IPS-20b (cell line): ENCODE measurements at regions not wholly inside any gene's neighbourhood (a gene's known extent, or its start where the extent isn't known, plus 50 kb on each side); places are given as distances from the start of the nearest gene placed in this dataset.
"Not testable (repeated sequence)": the region's sequence is repeated elsewhere in the genome, so short reads cannot be mapped to it uniquely, and the experiment has no call there.

Source experiments
- H3K27ac ChIP-seq: one replicate; pipeline ENCODE4 v1.5.1; 2013; ENCODE audit warnings: low read length
- H3K27me3 ChIP-seq: 2 replicates; pipeline ENCODE4 v1.6.1; 2013; ENCODE audit warnings: mild to moderate bottlenecking, low read length, inconsistent platforms; ENCODE audit not compliant: insufficient read depth
- H3K36me3 ChIP-seq: 2 replicates; pipeline ENCODE4 v1.6.1; 2013; ENCODE audit warnings: low read depth, mild to moderate bottlenecking, inconsistent platforms, low read length, moderate library complexity; ENCODE audit not compliant: insufficient read depth
- H3K4me1 ChIP-seq: 2 replicates; pipeline ENCODE4 v1.6.1; 2013; ENCODE audit warnings: mild to moderate bottlenecking, control low read depth, inconsistent platforms, low read length, moderate library complexity; ENCODE audit not compliant: insufficient read depth
- H3K4me3 ChIP-seq: 2 replicates; pipeline ENCODE4 v1.5.1; 2013; ENCODE audit warnings: mild to moderate bottlenecking, low read length, inconsistent platforms
- H3K9ac ChIP-seq: 2 replicates; pipeline ENCODE4 v1.6.1; 2013; ENCODE audit warnings: low read depth, mild to moderate bottlenecking, inconsistent platforms, low read length, moderate library complexity
- H3K9me3 ChIP-seq: 2 replicates; pipeline ENCODE4 v1.6.1; 2013; ENCODE audit warnings: mild to moderate bottlenecking, low read depth, low read length, inconsistent platforms; ENCODE audit not compliant: insufficient read depth

- H3K9me3 ChIP-seq, result no peaks in the 10 kb centered on the region
- H3K4me3 ChIP-seq, result no peak overlapping the region
- H3K27me3 ChIP-seq, result no peaks in the 10 kb centered on the region
- H3K36me3 ChIP-seq, result no peaks in the 10 kb centered on the region
- H3K4me1 ChIP-seq, result no peaks in the 10 kb centered on the region
- H3K9ac ChIP-seq, result no peak overlapping the region
- H3K27ac ChIP-seq, result no peak overlapping the region
Observed at GRCh38 chr6:86045038-86045437, 402.4 kb upstream of the SYNCRIP start.

- H3K9me3 ChIP-seq, result no peaks in the 10 kb centered on the region
- no peaks in the 10 kb centered on the region for H3K4me1 ChIP-seq
- H3K27me3 ChIP-seq, result no peaks in the 10 kb centered on the region
- no peaks in the 10 kb centered on the region for H3K36me3 ChIP-seq
- H3K4me3 ChIP-seq, result no peak overlapping the region
- no peak overlapping the region for H3K9ac ChIP-seq
- H3K27ac ChIP-seq, result no peak overlapping the region
Observed at GRCh38 chr6:86042214-86042613, 399.5 kb upstream of the SYNCRIP start.

DNA sequence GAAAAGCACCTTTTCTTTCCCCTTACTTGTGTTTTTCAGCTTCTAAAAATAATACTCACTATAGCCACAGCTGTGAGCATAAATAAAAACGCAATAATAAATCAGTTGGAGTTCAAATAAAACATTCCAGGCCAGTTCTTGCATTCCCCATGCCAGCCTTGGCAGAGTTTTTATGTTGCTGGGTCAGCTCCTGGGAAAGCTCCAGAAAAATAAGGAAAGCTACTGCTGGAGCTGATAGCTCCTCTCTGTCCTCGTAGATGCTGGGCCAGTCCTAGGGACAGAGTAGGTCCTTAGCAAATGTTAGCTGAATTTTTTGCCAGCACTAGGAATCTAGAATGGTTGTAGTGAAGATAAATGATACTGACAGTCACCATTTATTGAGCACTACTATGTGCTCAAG is 389.0 kb upstream of the SYNCRIP start:
- Histone ChIP-seq H3K27ac (no peak overlapping the region), H3K9ac (no peak overlapping the region), H3K4me1 (no peaks in the 10 kb centered on the region), H3K9me3 (no peaks in the 10 kb centered on the region), H3K36me3 (no peaks in the 10 kb centered on the region), H3K27me3 (no peaks in the 10 kb centered on the region), H3K4me3 (no peak overlapping the region)

DNA sequence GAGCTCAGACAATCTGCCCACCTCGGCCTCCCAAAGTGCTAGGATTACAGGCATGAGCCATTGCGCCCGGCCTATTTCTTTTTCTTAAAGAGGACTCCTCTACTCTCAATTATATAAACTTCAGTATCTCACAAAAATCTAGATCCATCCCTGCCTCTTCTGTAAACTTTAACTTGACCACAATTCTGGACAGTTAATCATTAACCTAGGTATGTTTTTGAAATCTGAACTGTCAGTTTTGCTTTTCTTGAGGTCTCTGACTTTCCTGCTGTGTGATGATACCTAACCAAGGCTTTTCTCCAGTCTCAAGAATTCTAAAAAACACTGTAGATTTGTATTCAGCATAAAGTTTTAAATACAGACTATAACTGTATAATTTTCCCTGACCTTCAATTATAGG is 388.2 kb upstream of the SYNCRIP start:
- H3K27ac ChIP-seq, result no peak overlapping the region
- H3K4me1 ChIP-seq, result no peaks in the 10 kb centered on the region
- no peaks in the 10 kb centered on the region for H3K27me3 ChIP-seq
- no peaks in the 10 kb centered on the region for H3K9me3 ChIP-seq
- H3K36me3 ChIP-seq, result no peaks in the 10 kb centered on the region
- H3K9ac ChIP-seq, result no peak overlapping the region
- H3K4me3 ChIP-seq, result no peak overlapping the region

DNA sequence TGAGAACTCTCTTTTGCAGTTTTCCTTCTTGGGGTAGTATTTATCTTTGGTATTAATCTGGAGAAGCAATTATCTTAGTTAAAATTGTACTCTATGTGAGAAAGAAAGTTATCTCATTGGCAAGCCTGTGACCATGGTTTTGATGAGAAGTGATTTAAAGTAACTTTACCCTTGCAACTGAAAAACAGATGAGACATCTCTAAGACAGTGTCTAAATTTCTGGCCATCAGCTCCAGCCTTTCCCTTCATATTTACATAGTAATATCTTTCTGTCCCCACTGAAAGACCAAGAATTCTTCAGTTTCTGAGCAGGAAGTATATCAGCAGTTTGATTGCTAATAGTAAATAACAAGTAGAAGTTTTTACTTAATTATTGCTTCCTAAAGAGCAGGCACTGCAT is 386.1 kb upstream of the SYNCRIP start:
- Histone ChIP-seq H3K4me1 (no peaks in the 10 kb centered on the region), H3K27ac (no peak overlapping the region), H3K9ac (no peak overlapping the region), H3K4me3 (no peak overlapping the region), H3K27me3 (no peaks in the 10 kb centered on the region), H3K36me3 (no peaks in the 10 kb centered on the region), H3K9me3 (no peaks in the 10 kb centered on the region)

DNA sequence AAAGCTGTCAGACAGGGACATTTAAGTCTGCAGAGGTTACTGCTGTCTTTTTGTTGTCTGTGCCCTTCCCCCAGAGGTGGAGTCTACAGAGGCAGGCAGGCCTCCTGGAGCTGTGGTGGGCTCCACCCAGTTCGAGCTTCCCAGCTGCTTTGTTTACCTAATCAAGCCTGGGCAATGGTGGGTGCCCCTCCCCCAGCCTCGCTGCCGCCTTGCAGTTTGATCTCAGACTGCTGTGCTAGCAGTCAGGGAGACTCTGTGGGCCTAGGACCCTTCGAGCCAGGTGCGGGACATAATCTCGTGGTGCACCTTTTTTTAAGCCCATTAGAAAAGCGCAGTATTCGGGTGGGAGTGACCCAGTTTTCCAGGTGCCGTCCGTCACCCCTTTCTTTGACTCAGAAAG is 384.2 kb upstream of the SYNCRIP start:
- not testable (repeated sequence) for H3K9me3 ChIP-seq, H3K27me3 ChIP-seq, H3K36me3 ChIP-seq, H3K9ac ChIP-seq, H3K4me3 ChIP-seq, H3K4me1 ChIP-seq, H3K27ac ChIP-seq

GRCh38 chr6:86017236-86017635 is 374.6 kb upstream of the SYNCRIP start:
- H3K9me3 ChIP-seq, result no peaks in the 10 kb centered on the region
- no peaks in the 10 kb centered on the region for H3K27me3 ChIP-seq
- H3K4me3 ChIP-seq, result no peak overlapping the region
- H3K36me3 ChIP-seq, result no peaks in the 10 kb centered on the region
- no peaks in the 10 kb centered on the region for H3K4me1 ChIP-seq
- H3K9ac ChIP-seq, result no peak overlapping the region
- no peak overlapping the region for H3K27ac ChIP-seq

- no peaks in the 10 kb centered on the region for H3K36me3 ChIP-seq
- no peak overlapping the region for H3K27ac ChIP-seq
- no peaks in the 10 kb centered on the region for H3K9me3 ChIP-seq
- no peaks in the 10 kb centered on the region for H3K27me3 ChIP-seq
- H3K9ac ChIP-seq, result no peak overlapping the region
- no peaks in the 10 kb centered on the region for H3K4me1 ChIP-seq
- H3K4me3 ChIP-seq, result no peak overlapping the region
Observed at GRCh38 chr6:86016567-86016966, 373.9 kb upstream of the SYNCRIP start.

DNA sequence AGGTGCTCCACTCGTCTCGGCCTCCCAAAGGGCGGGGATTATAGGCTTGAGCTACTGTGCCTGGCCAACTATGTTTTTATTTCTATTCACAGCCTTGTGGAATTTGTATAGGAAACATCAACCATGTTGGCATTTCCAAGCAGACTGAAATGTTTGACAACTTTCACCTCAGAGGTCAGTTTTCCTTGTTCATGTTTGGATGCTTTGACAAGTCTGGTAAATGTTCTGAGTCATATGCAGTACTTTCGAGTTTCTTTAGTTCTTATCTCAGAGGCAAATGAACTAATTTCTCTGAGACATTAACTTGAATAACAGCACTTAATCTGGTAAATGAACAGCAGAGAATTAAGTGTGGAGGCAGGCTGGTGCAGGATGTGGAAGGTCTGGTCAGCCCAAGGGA is 373.4 kb upstream of the SYNCRIP start:
- H3K27me3 ChIP-seq, result no peaks in the 10 kb centered on the region
- H3K9ac ChIP-seq, result no peak overlapping the region
- no peak overlapping the region for H3K27ac ChIP-seq
- H3K4me3 ChIP-seq, result no peak overlapping the region
- no peaks in the 10 kb centered on the region for H3K4me1 ChIP-seq
- no peaks in the 10 kb centered on the region for H3K9me3 ChIP-seq
- H3K36me3 ChIP-seq, result no peaks in the 10 kb centered on the region

DNA sequence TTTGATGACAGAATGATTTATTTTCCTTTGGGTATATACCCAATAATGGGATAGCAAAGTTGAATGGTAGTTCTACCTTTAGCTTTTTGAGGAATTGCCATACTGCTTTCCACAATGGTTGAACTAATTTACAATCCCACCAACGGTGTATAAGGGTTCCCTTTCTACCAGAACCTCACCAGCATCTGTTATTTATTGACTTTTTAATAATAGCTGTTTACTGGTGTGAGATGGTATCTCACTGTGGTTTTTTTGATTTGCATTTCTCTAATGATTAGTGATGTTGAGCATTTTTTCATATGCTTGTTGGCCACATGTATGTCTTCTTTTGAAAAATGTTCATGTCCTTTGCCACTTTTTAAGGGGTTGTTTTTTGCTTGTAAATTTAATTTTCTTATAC is 370.3 kb upstream of the SYNCRIP start:
- not testable (repeated sequence) for H3K4me3 ChIP-seq, H3K9me3 ChIP-seq, H3K27me3 ChIP-seq, H3K9ac ChIP-seq, H3K4me1 ChIP-seq, H3K36me3 ChIP-seq, H3K27ac ChIP-seq

GRCh38 chr6:86010915-86011786 is 368.5 kb upstream of the SYNCRIP start:
- no peaks in the 10 kb centered on the region for H3K27me3 ChIP-seq
- no peaks in the 10 kb centered on the region for H3K36me3 ChIP-seq
- no peaks in the 10 kb centered on the region for H3K9me3 ChIP-seq
- no peak overlapping the region for H3K4me3 ChIP-seq
- H3K9ac ChIP-seq, result no peak overlapping the region
- H3K4me1 ChIP-seq, result no peaks in the 10 kb centered on the region
- no peak overlapping the region for H3K27ac ChIP-seq

DNA sequence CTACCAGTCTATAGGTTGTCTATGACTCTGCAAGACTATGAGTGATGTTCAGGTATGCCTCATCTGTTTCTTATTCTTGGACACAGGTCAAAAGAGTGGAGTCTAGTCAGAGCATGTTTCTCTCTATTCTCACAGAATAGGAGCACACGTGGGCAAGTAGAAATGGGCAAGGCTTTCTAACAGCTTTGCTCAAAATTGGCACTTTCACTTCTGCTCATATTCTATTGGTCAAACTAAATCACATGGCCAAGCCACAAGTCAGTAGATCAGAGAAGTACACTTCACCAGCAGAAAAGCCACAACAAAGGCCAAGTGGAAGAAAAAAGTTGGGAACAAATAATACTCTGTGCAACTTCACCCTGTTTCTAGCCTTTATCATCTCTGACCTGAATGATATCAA is 354.5 kb upstream of the SYNCRIP start:
- Histone ChIP-seq H3K36me3 (no peaks in the 10 kb centered on the region), H3K27ac (no peak overlapping the region), H3K4me1 (no peaks in the 10 kb centered on the region), H3K4me3 (no peak overlapping the region), H3K9me3 (no peaks in the 10 kb centered on the region), H3K27me3 (no peaks in the 10 kb centered on the region), H3K9ac (no peak overlapping the region)
